SK-N-SH (cell line): ENCODE measurements at regions not wholly inside any gene's neighbourhood (a gene's known extent, or its start where the extent isn't known, plus 50 kb on each side); places are given as distances from the start of the nearest gene placed in this dataset.

Experiments
- CHD2 ChIP-seq: fragments of 150-350 bp; IDR thresholded peaks from 2 replicates; pipeline ENCODE4 v1.6.1; 2018; ENCODE audit warnings: low read length; ENCODE audit not compliant: partially characterized antibody
- ELF1 ChIP-seq: IDR thresholded peaks from 2 replicates; pipeline ENCODE4 v1.4.0; 2012
- EP300 ChIP-seq, 2 experiments: IDR thresholded peaks; 2 replicates each; pipeline versions ENCODE4 v1.4.0 to v1.6.1; 2012; ENCODE audit warnings: borderline replicate concordance in 1 of 2, low read depth in 1 of 2, low read length in 1 of 2
- FOSL2 ChIP-seq: IDR thresholded peaks from 2 replicates; pipeline ENCODE4 v1.4.0; 2012; ENCODE audit warnings: low read depth, mild to moderate bottlenecking, moderate library complexity, borderline replicate concordance
- FOXM1 ChIP-seq: IDR thresholded peaks from 2 replicates; pipeline ENCODE4 v1.4.0; 2012; ENCODE audit warnings: low read depth, mild to moderate bottlenecking
- GATA2 ChIP-seq: sonication (generic); formaldehyde crosslinking; IDR thresholded peaks from 2 replicates; pipeline ENCODE4 v1.5.0; 2020; ENCODE audit warnings: mild to moderate bottlenecking, missing genetic modification reagents
- JUND ChIP-seq: IDR thresholded peaks from 2 replicates; pipeline ENCODE4 v1.4.0; 2012
- MEF2A ChIP-seq: IDR thresholded peaks from 2 replicates; pipeline ENCODE4 v1.4.0; 2012; ENCODE audit warnings: low read depth, borderline replicate concordance
- MXI1 ChIP-seq: IDR thresholded peaks from 2 replicates; pipeline ENCODE4 v1.6.1; 2012; ENCODE audit warnings: mild to moderate bottlenecking, low read depth, low read length, improper control_type of control experiment
- NFIC ChIP-seq: IDR thresholded peaks from 2 replicates; pipeline ENCODE4 v1.4.0; 2012; ENCODE audit warnings: borderline replicate concordance
- PBX3 ChIP-seq: IDR thresholded peaks from 2 replicates; pipeline ENCODE4; 2012
- RCOR1 ChIP-seq: fragments of 150-350 bp; IDR thresholded peaks from 2 replicates; pipeline ENCODE4 v1.6.1; 2017; ENCODE audit warnings: antibody characterized with exemption, low read length
- REST ChIP-seq: IDR thresholded peaks from 2 replicates; pipeline ENCODE4 v1.6.1; 2012; ENCODE audit warnings: mild to moderate bottlenecking, low read depth, low read length, moderate library complexity
- SIN3A ChIP-seq: IDR thresholded peaks from 2 replicates; pipeline ENCODE4 v1.6.1; 2012; ENCODE audit warnings: low read depth, mild to moderate bottlenecking, low read length, moderate library complexity, borderline replicate concordance
- SMC3 ChIP-seq: IDR thresholded peaks from 2 replicates; pipeline ENCODE4 v1.6.1; 2012; ENCODE audit warnings: low read depth, low read length, improper control_type of control experiment
- TAF1 ChIP-seq: IDR thresholded peaks from 2 replicates; pipeline ENCODE4 v1.6.1; 2012; ENCODE audit warnings: low read depth, mild to moderate bottlenecking, low read length, moderate library complexity, borderline replicate concordance
- TCF12 ChIP-seq: IDR thresholded peaks from 2 replicates; pipeline ENCODE4 v1.4.0; 2012
- TEAD4 ChIP-seq: IDR thresholded peaks from 2 replicates; pipeline ENCODE4 v1.4.0; 2012; ENCODE audit warnings: mild to moderate bottlenecking, borderline replicate concordance; ENCODE audit not compliant: insufficient read depth
- YY1 ChIP-seq: IDR thresholded peaks from 2 replicates; pipeline ENCODE4 v1.4.0; 2012; ENCODE audit warnings: low read depth, mild to moderate bottlenecking
- TF ChIP-seq, protein P1 (sequence below): IDR thresholded peaks from 2 replicates; pipeline ENCODE4 v1.4.0; 2012; ENCODE audit warnings: low read depth, borderline replicate concordance
- TF ChIP-seq, protein P2 (sequence below): fragments of 150-350 bp; IDR thresholded peaks from 2 replicates; pipeline ENCODE4 v1.6.1; 2016; ENCODE audit warnings: mild to moderate bottlenecking, low read depth, low read length
- TF ChIP-seq, protein P3 (sequence below): IDR thresholded peaks from 2 replicates; pipeline ENCODE4 v1.4.0; 2012; ENCODE audit warnings: low read depth

GRCh38 chr15:66883284-66883911 is 181.4 kb downstream of the SMAD6 start (continued):
- TF ChIP-seq TAF1 (peak; percentile 25; the same call in 1 of the 2 replicates), PBX3 (peak; percentile 90), EP300 (IDR thresholded peaks at IDR 0.05; ENCODE audit: borderline replicate concordance in 1 of 2, low read depth in 1 of 2, low read length in 1 of 2) (peak; percentile 58 to 99), NFIC (peak; percentile 100), MEF2A (peak; percentile 59; the same call in 1 of the 2 replicates), YY1 (peak; percentile 52; the same call in 1 of the 2 replicates), CHD2 (no peak), MXI1 (no peak), SMC3 (no peak), RCOR1 (peak; percentile 62; the same call in 1 of the 2 replicates), GATA2 (CRISPR knock-in tag) (no peak), SIN3A (peak; percentile 61; the same call in 1 of the 2 replicates), FOSL2 (peak; percentile 93), REST (peak; percentile 73), ELF1 (peak; percentile 44), TCF12 (peak; percentile 98), JUND (peak; percentile 94), FOXM1 (peak; percentile 97), TEAD4 (peak; percentile 100)
- TF ChIP-seq, protein P1, sequence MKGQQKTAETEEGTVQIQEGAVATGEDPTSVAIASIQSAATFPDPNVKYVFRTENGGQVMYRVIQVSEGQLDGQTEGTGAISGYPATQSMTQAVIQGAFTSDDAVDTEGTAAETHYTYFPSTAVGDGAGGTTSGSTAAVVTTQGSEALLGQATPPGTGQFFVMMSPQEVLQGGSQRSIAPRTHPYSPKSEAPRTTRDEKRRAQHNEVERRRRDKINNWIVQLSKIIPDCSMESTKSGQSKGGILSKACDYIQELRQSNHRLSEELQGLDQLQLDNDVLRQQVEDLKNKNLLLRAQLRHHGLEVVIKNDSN, result peak; percentile 55; the same call in 1 of the 2 replicates
- TF ChIP-seq, protein P2, sequence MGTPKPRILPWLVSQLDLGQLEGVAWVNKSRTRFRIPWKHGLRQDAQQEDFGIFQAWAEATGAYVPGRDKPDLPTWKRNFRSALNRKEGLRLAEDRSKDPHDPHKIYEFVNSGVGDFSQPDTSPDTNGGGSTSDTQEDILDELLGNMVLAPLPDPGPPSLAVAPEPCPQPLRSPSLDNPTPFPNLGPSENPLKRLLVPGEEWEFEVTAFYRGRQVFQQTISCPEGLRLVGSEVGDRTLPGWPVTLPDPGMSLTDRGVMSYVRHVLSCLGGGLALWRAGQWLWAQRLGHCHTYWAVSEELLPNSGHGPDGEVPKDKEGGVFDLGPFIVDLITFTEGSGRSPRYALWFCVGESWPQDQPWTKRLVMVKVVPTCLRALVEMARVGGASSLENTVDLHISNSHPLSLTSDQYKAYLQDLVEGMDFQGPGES, result no peak
- TF ChIP-seq, protein P3, sequence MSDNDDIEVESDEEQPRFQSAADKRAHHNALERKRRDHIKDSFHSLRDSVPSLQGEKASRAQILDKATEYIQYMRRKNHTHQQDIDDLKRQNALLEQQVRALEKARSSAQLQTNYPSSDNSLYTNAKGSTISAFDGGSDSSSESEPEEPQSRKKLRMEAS, result peak; percentile 76; the same call in 1 of the 2 replicates
